Panc1 (cell line): ENCODE measurements at regions not wholly inside any gene's neighbourhood (a gene's known extent, or its start where the extent isn't known, plus 50 kb on each side); places are given as distances from the start of the nearest gene placed in this dataset.

Experiments used
- ATAC-seq: fragments of 200-7000 bp; cut with Tn5 transposase; 2 replicates; pipeline ENCODE4 v1.9.1; 2020; ENCODE audit warnings: mild to moderate bottlenecking, moderate library complexity
- BruUV-seq: library from RNA; stranded (reverse); fragments of 400-500 nt; replicated peaks from 2 replicates; lab custom pipeline; 2021; lab: Mats Ljungman, UMichigan
- CTCF ChIA-PET: fragments of 300-600 bp; sonication (Branson Sonifier 250); formaldehyde crosslinking; loops from one replicate; lab custom pipeline; 2022; ENCODE audit warnings: antibody characterized with exemption; lab: Charles Lee
- POLR2A ChIA-PET: fragments of 300-600 bp; sonication (Branson Sonifier 250); formaldehyde crosslinking; loops from one replicate; lab custom pipeline; 2022; ENCODE audit warnings: antibody characterized with exemption; lab: Charles Lee
- DNase-seq: peaks from one replicate; pipeline ENCODE4 v3.0.0-alpha.2; 2010; ENCODE audit warnings: low read depth, low spot score
- H3K27ac ChIP-seq: 2 replicates; pipeline ENCODE4 v1.5.1; 2011; ENCODE audit warnings: mild to moderate bottlenecking, low read length, inconsistent platforms
- H3K27me3 ChIP-seq: fragments of 200-500 bp; sonication (Bioruptor generic); 2 replicates; pipeline ENCODE4 v1.6.0; 2014; ENCODE audit warnings: low read length, inconsistent platforms; ENCODE audit not compliant: control insufficient read depth, insufficient read depth
- H3K36me3 ChIP-seq: fragments of 200-500 bp; sonication (Bioruptor generic); 2 replicates; pipeline ENCODE4 v1.5.1; 2014; ENCODE audit warnings: inconsistent platforms, mild to moderate bottlenecking, low read length, moderate library complexity; ENCODE audit not compliant: control insufficient read depth, insufficient read depth
- H3K4me1 ChIP-seq: 2 replicates; pipeline ENCODE4 v1.5.1; 2011; ENCODE audit warnings: inconsistent platforms, mild to moderate bottlenecking, low read length, moderate library complexity; ENCODE audit not compliant: control insufficient read depth, insufficient read depth
- H3K4me3 ChIP-seq, 2 experiments: 2 replicates each; pipeline ENCODE4 v1.5.1; 2011 to 2012; ENCODE audit warnings: low read depth in 2 of 2, low read length in 2 of 2, mild to moderate bottlenecking in 2 of 2, inconsistent platforms in 1 of 2, moderate library complexity in 1 of 2
- H3K9me3 ChIP-seq: fragments of 200-500 bp; sonication (Bioruptor generic); 2 replicates; pipeline ENCODE4 v1.5.1; 2014; ENCODE audit warnings: low read depth, mild to moderate bottlenecking, inconsistent platforms, low read length, moderate library complexity; ENCODE audit not compliant: control insufficient read depth, insufficient read depth
- POLR2AphosphoS5 ChIP-seq: IDR thresholded peaks from 2 replicates; pipeline ENCODE4 v1.6.1; 2012; ENCODE audit warnings: mild to moderate bottlenecking, low read depth, low read length, moderate library complexity
- SIN3A ChIP-seq: IDR thresholded peaks from 2 replicates; pipeline ENCODE4 v1.6.1; 2012; ENCODE audit warnings: low read depth, mild to moderate bottlenecking, low read length, moderate library complexity, borderline replicate concordance; ENCODE audit not compliant: insufficient read depth
- TCF7L2 ChIP-seq: IDR thresholded peaks from 2 replicates; pipeline ENCODE4 v1.6.1; 2011; ENCODE audit warnings: mild to moderate bottlenecking, low read depth, low read length, inconsistent platforms
- in situ Hi-C: cut with HindIII; loops from 2 replicates; pipeline ENCODE4 v1.10.0; 2016; ENCODE audit warnings: low sequenced_read_pairs, low pct_unique_long_range_greater_than_20kb
- intact Hi-C: fragments of 100-400 bp; cut with micrococcal nuclease; formaldehyde crosslinking; loops from one replicate; pipeline ENCODE4 v1.10.0; 2022; ENCODE audit not compliant: unreplicated experiment
- TF ChIP-seq, protein P1 (sequence below): fragments of 450-650 bp; IDR thresholded peaks from 2 replicates; pipeline ENCODE4 v1.5.1; 2017; ENCODE audit warnings: mild to moderate bottlenecking
- TF ChIP-seq, protein P2 (sequence below), 2 experiments: IDR thresholded peaks; 2 replicates each; pipeline ENCODE4 v1.6.1; 2011 to 2012; ENCODE audit warnings: low read depth in 2 of 2, control low read depth in 1 of 2, low read length in 1 of 2, mild to moderate bottlenecking in 1 of 2, moderate library complexity in 1 of 2; ENCODE audit not compliant: insufficient read depth in 1 of 2

DNA sequence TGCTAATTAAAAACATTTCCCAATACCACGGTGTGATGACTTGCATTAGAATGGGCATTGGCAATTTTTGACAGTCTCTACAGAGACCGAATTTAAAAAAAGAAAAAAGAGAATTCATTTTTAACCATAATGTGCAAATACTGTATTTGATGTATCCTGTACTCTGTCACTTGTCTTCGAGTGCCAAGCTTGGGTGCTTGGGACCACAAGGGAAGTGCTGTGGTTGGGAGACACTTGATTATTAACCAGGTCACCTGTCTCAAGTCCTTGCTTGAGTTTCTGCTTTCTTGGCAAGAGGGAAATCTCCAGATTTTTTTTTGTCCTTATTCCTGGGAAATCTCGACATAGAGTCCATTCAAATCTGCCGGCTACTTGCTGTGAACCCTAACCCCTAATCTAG, 209.0 kb downstream of the MC4R start:
- ATAC-seq: no peak
- no peaks in the 10 kb centered on the region for H3K27me3 ChIP-seq
- ChIA-PET CTCF (no interaction called here), POLR2A (no interaction called here)
- intact Hi-C loops (no loop called here), in situ Hi-C loops (no loop called here)
- no peak overlapping the region for H3K4me3 ChIP-seq
- no peaks in the 10 kb centered on the region for H3K9me3 ChIP-seq
- no peaks in the 10 kb centered on the region for H3K4me1 ChIP-seq
- H3K36me3 ChIP-seq: no peaks in the 10 kb centered on the region
- DNase-seq: no peak
- no TSS peak for BruUV-seq
- no peak overlapping the region for H3K27ac ChIP-seq
- TF ChIP-seq POLR2AphosphoS5 (no peak), SIN3A (no peak), TCF7L2 (no peak)
- TF ChIP-seq, protein P1, sequence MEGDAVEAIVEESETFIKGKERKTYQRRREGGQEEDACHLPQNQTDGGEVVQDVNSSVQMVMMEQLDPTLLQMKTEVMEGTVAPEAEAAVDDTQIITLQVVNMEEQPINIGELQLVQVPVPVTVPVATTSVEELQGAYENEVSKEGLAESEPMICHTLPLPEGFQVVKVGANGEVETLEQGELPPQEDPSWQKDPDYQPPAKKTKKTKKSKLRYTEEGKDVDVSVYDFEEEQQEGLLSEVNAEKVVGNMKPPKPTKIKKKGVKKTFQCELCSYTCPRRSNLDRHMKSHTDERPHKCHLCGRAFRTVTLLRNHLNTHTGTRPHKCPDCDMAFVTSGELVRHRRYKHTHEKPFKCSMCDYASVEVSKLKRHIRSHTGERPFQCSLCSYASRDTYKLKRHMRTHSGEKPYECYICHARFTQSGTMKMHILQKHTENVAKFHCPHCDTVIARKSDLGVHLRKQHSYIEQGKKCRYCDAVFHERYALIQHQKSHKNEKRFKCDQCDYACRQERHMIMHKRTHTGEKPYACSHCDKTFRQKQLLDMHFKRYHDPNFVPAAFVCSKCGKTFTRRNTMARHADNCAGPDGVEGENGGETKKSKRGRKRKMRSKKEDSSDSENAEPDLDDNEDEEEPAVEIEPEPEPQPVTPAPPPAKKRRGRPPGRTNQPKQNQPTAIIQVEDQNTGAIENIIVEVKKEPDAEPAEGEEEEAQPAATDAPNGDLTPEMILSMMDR: no peak
- TF ChIP-seq, protein P2, sequence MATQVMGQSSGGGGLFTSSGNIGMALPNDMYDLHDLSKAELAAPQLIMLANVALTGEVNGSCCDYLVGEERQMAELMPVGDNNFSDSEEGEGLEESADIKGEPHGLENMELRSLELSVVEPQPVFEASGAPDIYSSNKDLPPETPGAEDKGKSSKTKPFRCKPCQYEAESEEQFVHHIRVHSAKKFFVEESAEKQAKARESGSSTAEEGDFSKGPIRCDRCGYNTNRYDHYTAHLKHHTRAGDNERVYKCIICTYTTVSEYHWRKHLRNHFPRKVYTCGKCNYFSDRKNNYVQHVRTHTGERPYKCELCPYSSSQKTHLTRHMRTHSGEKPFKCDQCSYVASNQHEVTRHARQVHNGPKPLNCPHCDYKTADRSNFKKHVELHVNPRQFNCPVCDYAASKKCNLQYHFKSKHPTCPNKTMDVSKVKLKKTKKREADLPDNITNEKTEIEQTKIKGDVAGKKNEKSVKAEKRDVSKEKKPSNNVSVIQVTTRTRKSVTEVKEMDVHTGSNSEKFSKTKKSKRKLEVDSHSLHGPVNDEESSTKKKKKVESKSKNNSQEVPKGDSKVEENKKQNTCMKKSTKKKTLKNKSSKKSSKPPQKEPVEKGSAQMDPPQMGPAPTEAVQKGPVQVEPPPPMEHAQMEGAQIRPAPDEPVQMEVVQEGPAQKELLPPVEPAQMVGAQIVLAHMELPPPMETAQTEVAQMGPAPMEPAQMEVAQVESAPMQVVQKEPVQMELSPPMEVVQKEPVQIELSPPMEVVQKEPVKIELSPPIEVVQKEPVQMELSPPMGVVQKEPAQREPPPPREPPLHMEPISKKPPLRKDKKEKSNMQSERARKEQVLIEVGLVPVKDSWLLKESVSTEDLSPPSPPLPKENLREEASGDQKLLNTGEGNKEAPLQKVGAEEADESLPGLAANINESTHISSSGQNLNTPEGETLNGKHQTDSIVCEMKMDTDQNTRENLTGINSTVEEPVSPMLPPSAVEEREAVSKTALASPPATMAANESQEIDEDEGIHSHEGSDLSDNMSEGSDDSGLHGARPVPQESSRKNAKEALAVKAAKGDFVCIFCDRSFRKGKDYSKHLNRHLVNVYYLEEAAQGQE (IDR thresholded peaks at IDR 0.05; ENCODE audit: insufficient read depth in 1 of 2, low read depth in 2 of 2, low read length in 1 of 2): no peak

DNA sequence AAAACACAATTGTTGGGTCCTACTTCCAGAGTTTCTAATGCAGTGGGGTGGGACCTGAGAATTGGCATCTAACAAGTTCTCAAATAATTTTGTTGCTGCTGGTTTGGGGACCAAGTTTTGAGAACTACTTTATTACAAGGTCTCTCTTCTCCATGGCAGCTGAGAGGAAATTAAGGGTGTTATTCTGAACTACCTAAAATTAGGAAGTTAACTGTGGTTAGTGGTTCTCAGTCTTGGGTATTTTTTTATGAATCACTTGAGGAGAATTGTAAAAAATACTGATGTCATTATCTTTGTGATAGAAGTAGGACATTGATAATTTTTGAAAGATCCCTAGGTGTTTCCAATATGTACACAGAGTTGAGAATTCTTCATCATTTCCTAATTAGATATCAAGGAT, 210.2 kb downstream of the MC4R start:
- no peaks in the 10 kb centered on the region for H3K4me1 ChIP-seq
- no peak for TF ChIP-seq TCF7L2
- TF ChIP-seq, protein P1: no peak
- TF ChIP-seq SIN3A: no peak
- TF ChIP-seq POLR2AphosphoS5: no peak
- TF ChIP-seq, protein P2 (IDR thresholded peaks at IDR 0.05; ENCODE audit: insufficient read depth in 1 of 2, low read depth in 2 of 2, low read length in 1 of 2): no peak
- BruUV-seq: no TSS peak
- DNase-seq: no peak
- no peaks in the 10 kb centered on the region for H3K27me3 ChIP-seq
- no peak overlapping the region for H3K4me3 ChIP-seq
- POLR2A ChIA-PET: no interaction called here
- H3K36me3 ChIP-seq: no peaks in the 10 kb centered on the region
- CTCF ChIA-PET: no interaction called here
- intact Hi-C loops (no loop called here), in situ Hi-C loops (no loop called here)
- H3K27ac ChIP-seq: no peak overlapping the region
- no peaks in the 10 kb centered on the region for H3K9me3 ChIP-seq
- ATAC-seq: no peak
